ENCODE measurements at regions not wholly inside any gene's neighbourhood (a gene's known extent, or its start where the extent isn't known, plus 50 kb on each side); places are given as distances from the start of the nearest gene placed in this dataset.

DNA sequence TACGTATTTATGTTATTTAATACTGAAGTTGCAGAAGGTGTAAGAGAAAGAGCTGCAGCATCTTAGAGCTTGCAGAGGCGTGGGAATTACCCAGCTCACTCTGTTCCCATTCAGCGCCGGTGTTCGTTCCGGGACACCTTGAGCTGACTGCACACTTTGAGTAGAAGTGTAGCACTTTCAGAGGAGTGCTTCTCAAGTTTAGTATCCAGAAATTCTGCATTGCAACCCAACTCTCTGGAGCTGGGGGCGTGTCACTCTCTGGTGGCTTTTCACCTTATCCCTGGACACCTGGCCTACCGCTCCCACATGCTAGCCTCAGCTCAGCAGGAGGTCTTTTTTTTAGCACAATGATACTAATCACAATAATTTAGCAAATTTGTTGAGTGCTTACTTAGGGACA lies 66.4 kb upstream of the SHH start:
- POLR2A ChIA-PET: no interaction called here
- no peak overlapping the region for H3K9ac ChIP-seq (replicated peaks; ENCODE audit: extremely low read depth, insufficient read depth, low read length)
- no peak for TF ChIP-seq MYC (IDR thresholded peaks at IDR 0.05; ENCODE audit: low read depth, low read length)
- TF ChIP-seq JUN (IDR thresholded peaks at IDR 0.05; ENCODE audit: borderline replicate concordance, insufficient read depth, insufficient read length, low read depth): no peak
- no peak for TF ChIP-seq CTCF (IDR thresholded peaks at IDR 0.05; ENCODE audit: extremely low read depth in 1 of 2, insufficient read depth in 1 of 2, low read depth in 1 of 2, low read length in 2 of 2)
- no peak overlapping the region for H3K4me3 ChIP-seq (replicated peaks in 1 of 3; ENCODE audit: insufficient read depth in 1 of 3, low read depth in 1 of 3, low read length in 3 of 3)
- H4K20me1 ChIP-seq (replicated peaks; ENCODE audit: control insufficient read depth, extremely low read depth, insufficient read depth, low read length): no peaks in the 10 kb centered on the region
- H3K9me1 ChIP-seq (replicated peaks; ENCODE audit: control insufficient read depth, extremely low read depth, insufficient read depth, low read length): no peaks in the 10 kb centered on the region
- H3K79me2 ChIP-seq (ENCODE audit: control insufficient read depth, insufficient read depth, low read length): no peaks in the 10 kb centered on the region
- no peaks in the 10 kb centered on the region for H3K4me1 ChIP-seq (ENCODE audit: control insufficient read depth, extremely low read depth, insufficient read depth, low read length)
- FAIRE-seq: no peak
- intact Hi-C loops (cut with micrococcal nuclease): no loop called here
- CTCF ChIA-PET: interaction anchor here (1.2 to 1.5 kb wide), 2 partner anchors 8 to 32 kb away, joined by 3 read pairs; no protein-coding TSS in a partner anchor
- DNase-seq (ENCODE audit: low read depth, low spot score): no peak
- no TSS peak for BruUV-seq (replicated peaks)
- H3K9me3 ChIP-seq (replicated peaks; ENCODE audit: control insufficient read depth, insufficient read depth, low read length): no peaks in the 10 kb centered on the region
- H2AFZ ChIP-seq (ENCODE audit: low read depth, low read length): no peak overlapping the region
- dilution Hi-C loops (cut with MboI; ENCODE audit: extremely low pct_ligation_motif_present, low sequenced_read_pairs): no loop called here
- H3K27ac ChIP-seq (ENCODE audit: insufficient read depth, low read depth, low read length): no peak overlapping the region
- no peaks in the 10 kb centered on the region for H3K27me3 ChIP-seq (ENCODE audit: control insufficient read depth in 2 of 2, insufficient read depth in 2 of 2, low read length in 2 of 2)
- no peaks in the 10 kb centered on the region for H3K36me3 ChIP-seq (ENCODE audit: control insufficient read depth in 2 of 2, extremely low read depth in 1 of 2, insufficient read depth in 2 of 2, low read length in 2 of 2)
- H3K4me2 ChIP-seq (ENCODE audit: insufficient read depth, low read length): no peak overlapping the region

DNA sequence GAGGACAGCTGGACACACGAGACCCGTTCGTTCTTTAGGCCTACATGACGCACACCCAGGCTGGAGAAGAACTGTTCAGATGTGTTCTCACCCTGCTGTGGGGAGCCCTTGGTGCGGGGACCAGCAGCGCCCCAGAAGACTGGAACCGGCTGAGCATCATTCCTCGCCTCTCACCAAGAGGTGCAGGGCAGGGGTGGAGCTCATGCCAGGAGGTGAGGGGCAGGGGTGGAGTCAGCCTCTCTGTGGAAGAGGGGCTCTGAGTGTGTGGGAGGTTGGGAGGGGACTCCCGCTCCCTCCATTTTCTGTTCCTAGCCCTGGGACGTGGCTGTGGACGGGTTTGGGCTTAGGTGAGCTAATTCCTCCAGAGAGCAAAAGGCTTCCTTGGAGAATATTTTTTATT lies 66.0 kb upstream of the SHH start:
- no peak overlapping the region for H3K27ac ChIP-seq (ENCODE audit: insufficient read depth, low read depth, low read length)
- H3K27me3 ChIP-seq (ENCODE audit: control insufficient read depth in 2 of 2, insufficient read depth in 2 of 2, low read length in 2 of 2): no peaks in the 10 kb centered on the region
- ChIA-PET POLR2A (no interaction called here), CTCF (interaction anchor here (0.6 to 1.5 kb wide), 3 partner anchors 8 to 32 kb away, joined by 3 read pairs; no protein-coding TSS in a partner anchor)
- TF ChIP-seq MAX (IDR thresholded peaks at IDR 0.05; ENCODE audit: insufficient read depth, insufficient read length): no peak
- no peak for TF ChIP-seq POLR2AphosphoS5 (IDR thresholded peaks at IDR 0.05; ENCODE audit: insufficient read depth, low read depth, low read length)
- no peak for TF ChIP-seq POLR2A (IDR thresholded peaks at IDR 0.05; ENCODE audit: low read depth, low read length)
- TF ChIP-seq JUN (IDR thresholded peaks at IDR 0.05; ENCODE audit: borderline replicate concordance, insufficient read depth, insufficient read length, low read depth): no peak
- TF ChIP-seq EZH2 (IDR thresholded peaks at IDR 0.05; ENCODE audit: borderline replicate concordance, low read depth, low read length, severe bottlenecking): no peak
- no peak for TF ChIP-seq CTCF (IDR thresholded peaks at IDR 0.05; ENCODE audit: extremely low read depth in 1 of 2, insufficient read depth in 1 of 2, low read depth in 1 of 2, low read length in 2 of 2)
- no peak for TF ChIP-seq FOS (IDR thresholded peaks at IDR 0.05; ENCODE audit: borderline replicate concordance, insufficient read depth, low read length)
- no peak for TF ChIP-seq MYC (IDR thresholded peaks at IDR 0.05; ENCODE audit: low read depth, low read length)
- TF ChIP-seq GATA2 (IDR thresholded peaks at IDR 0.05; ENCODE audit: insufficient read depth, insufficient read length, low read depth, low read length): no peak
- dilution Hi-C loops (cut with MboI; ENCODE audit: extremely low pct_ligation_motif_present, low sequenced_read_pairs) (no loop called here), intact Hi-C loops (cut with micrococcal nuclease) (no loop called here)
- no peaks in the 10 kb centered on the region for H3K9me1 ChIP-seq (replicated peaks; ENCODE audit: control insufficient read depth, extremely low read depth, insufficient read depth, low read length)
- H3K4me2 ChIP-seq (ENCODE audit: insufficient read depth, low read length): no peak overlapping the region
- H2AFZ ChIP-seq (ENCODE audit: low read depth, low read length): no peak overlapping the region
- BruUV-seq (replicated peaks): no TSS peak
- no peak overlapping the region for H3K9ac ChIP-seq (replicated peaks; ENCODE audit: extremely low read depth, insufficient read depth, low read length)
- DNase-seq (ENCODE audit: low read depth, low spot score) (no peak), FAIRE-seq (no peak)
- no peaks in the 10 kb centered on the region for H3K9me3 ChIP-seq (replicated peaks; ENCODE audit: control insufficient read depth, insufficient read depth, low read length)
- H3K4me3 ChIP-seq (replicated peaks in 1 of 3; ENCODE audit: insufficient read depth in 1 of 3, low read depth in 1 of 3, low read length in 3 of 3): no peak overlapping the region
- no peaks in the 10 kb centered on the region for H3K79me2 ChIP-seq (ENCODE audit: control insufficient read depth, insufficient read depth, low read length)
- H3K36me3 ChIP-seq (ENCODE audit: control insufficient read depth in 2 of 2, extremely low read depth in 1 of 2, insufficient read depth in 2 of 2, low read length in 2 of 2): no peaks in the 10 kb centered on the region
- no peaks in the 10 kb centered on the region for H3K4me1 ChIP-seq (ENCODE audit: control insufficient read depth, extremely low read depth, insufficient read depth, low read length)
- H4K20me1 ChIP-seq (replicated peaks; ENCODE audit: control insufficient read depth, extremely low read depth, insufficient read depth, low read length): no peaks in the 10 kb centered on the region
